Body of pancreas (tissue), 4 donors: ENCODE measurements at regions not wholly inside any gene's neighbourhood (a gene's known extent, or its start where the extent isn't known, plus 50 kb on each side); places are given as distances from the start of the nearest gene placed in this dataset.

Experiments used
- POLR2A ChIP-seq, 3 donors: fragments of 450-650 bp; IDR thresholded peaks; one replicate each; pipeline ENCODE4 v1.6.1; 2016; ENCODE audit warnings: antibody characterized with exemption in 3 of 3, mild to moderate bottlenecking in 2 of 3
- TF ChIP-seq, protein P1 (sequence below), 7 experiments: fragments of 450-650 bp in 4 of 7; fragments of 200-600 bp in 3 of 7; sonication (generic) in 3 of 7; IDR thresholded peaks; one replicate each; pipeline ENCODE4 v1.5.1; 2016 to 2019; ENCODE audit warnings: antibody characterized with exemption in 7 of 7

GRCh38 chr4:22014222-22014741, 65.7 kb upstream of the KCNIP4 start:
- TF ChIP-seq, protein P1, sequence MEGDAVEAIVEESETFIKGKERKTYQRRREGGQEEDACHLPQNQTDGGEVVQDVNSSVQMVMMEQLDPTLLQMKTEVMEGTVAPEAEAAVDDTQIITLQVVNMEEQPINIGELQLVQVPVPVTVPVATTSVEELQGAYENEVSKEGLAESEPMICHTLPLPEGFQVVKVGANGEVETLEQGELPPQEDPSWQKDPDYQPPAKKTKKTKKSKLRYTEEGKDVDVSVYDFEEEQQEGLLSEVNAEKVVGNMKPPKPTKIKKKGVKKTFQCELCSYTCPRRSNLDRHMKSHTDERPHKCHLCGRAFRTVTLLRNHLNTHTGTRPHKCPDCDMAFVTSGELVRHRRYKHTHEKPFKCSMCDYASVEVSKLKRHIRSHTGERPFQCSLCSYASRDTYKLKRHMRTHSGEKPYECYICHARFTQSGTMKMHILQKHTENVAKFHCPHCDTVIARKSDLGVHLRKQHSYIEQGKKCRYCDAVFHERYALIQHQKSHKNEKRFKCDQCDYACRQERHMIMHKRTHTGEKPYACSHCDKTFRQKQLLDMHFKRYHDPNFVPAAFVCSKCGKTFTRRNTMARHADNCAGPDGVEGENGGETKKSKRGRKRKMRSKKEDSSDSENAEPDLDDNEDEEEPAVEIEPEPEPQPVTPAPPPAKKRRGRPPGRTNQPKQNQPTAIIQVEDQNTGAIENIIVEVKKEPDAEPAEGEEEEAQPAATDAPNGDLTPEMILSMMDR (IDR thresholded peaks at IDR 0.05) = no peak
- no peak for TF ChIP-seq POLR2A (IDR thresholded peaks at IDR 0.05)
